Mesendoderm (in vitro differentiated cells): ENCODE measurements at regions not wholly inside any gene's neighbourhood (a gene's known extent, or its start where the extent isn't known, plus 50 kb on each side); places are given as distances from the start of the nearest gene placed in this dataset.
"Not testable (repeated sequence)": the region's sequence is repeated elsewhere in the genome, so short reads cannot be mapped to it uniquely, and the experiment has no call there.

Experiments used
- DNase-seq: peaks from one replicate; pipeline ENCODE4 v3.0.0; 2013
- H2AK5ac ChIP-seq: 2 replicates; pipeline ENCODE4 v1.6.1; 2013; ENCODE audit warnings: low read length, inconsistent platforms
- H2BK120ac ChIP-seq: 2 replicates; pipeline ENCODE4 v1.6.1; 2013; ENCODE audit warnings: low read depth, mild to moderate bottlenecking, low read length, moderate library complexity, mixed read lengths
- H2BK15ac ChIP-seq: replicated peaks from 2 replicates; pipeline ENCODE4 v1.6.1; 2013; ENCODE audit warnings: low read depth, mild to moderate bottlenecking, moderate library complexity
- H2BK5ac ChIP-seq: 2 replicates; pipeline ENCODE4 v1.6.1; 2013; ENCODE audit warnings: low read length, inconsistent platforms
- H3K18ac ChIP-seq: 2 replicates; pipeline ENCODE4 v1.6.1; 2013; ENCODE audit warnings: mild to moderate bottlenecking, low read length, mixed read lengths
- H3K23ac ChIP-seq: one replicate; pipeline ENCODE4 v1.6.1; 2013; ENCODE audit warnings: low read length
- H3K27ac ChIP-seq: 2 replicates; pipeline ENCODE4 v1.5.1; 2013; ENCODE audit warnings: low read depth, mild to moderate bottlenecking, inconsistent platforms, low read length, moderate library complexity
- H3K27me3 ChIP-seq: 2 replicates; pipeline ENCODE4 v1.6.1; 2013; ENCODE audit warnings: low read length, control low read depth, mild to moderate bottlenecking, inconsistent platforms; ENCODE audit not compliant: insufficient read depth, poor library complexity
- H3K36me3 ChIP-seq: 2 replicates; pipeline ENCODE4 v1.6.1; 2013; ENCODE audit warnings: low read length, inconsistent platforms; ENCODE audit not compliant: control insufficient read depth, insufficient read depth
- H3K4ac ChIP-seq: one replicate; pipeline ENCODE4 v1.6.1; 2013; ENCODE audit warnings: low read depth, mild to moderate bottlenecking, low read length, moderate library complexity
- H3K4me1 ChIP-seq: 2 replicates; pipeline ENCODE4 v1.6.1; 2013; ENCODE audit warnings: low read depth, low read length, inconsistent platforms; ENCODE audit not compliant: control insufficient read depth
- H3K4me2 ChIP-seq: 2 replicates; pipeline ENCODE4 v1.6.1; 2013; ENCODE audit warnings: low read length
- H3K4me3 ChIP-seq: 2 replicates; pipeline ENCODE4 v1.5.1; 2013; ENCODE audit warnings: mild to moderate bottlenecking, low read length
- H3K56ac ChIP-seq: one replicate; pipeline ENCODE4 v1.6.1; 2013; ENCODE audit warnings: low read length
- H3K79me1 ChIP-seq: 2 replicates; pipeline ENCODE4 v1.6.1; 2013; ENCODE audit warnings: low read length, inconsistent platforms
- H3K79me2 ChIP-seq: 2 replicates; pipeline ENCODE4 v1.6.1; 2013; ENCODE audit warnings: mild to moderate bottlenecking, low read length; ENCODE audit not compliant: control insufficient read depth, insufficient read depth
- H3K9ac ChIP-seq: 2 replicates; pipeline ENCODE4 v1.6.1; 2013; ENCODE audit warnings: low read length, inconsistent platforms
- H4K5ac ChIP-seq: one replicate; pipeline ENCODE4 v1.6.1; 2013; ENCODE audit warnings: low read length
- H4K8ac ChIP-seq: one replicate; pipeline ENCODE4 v1.6.1; 2013; ENCODE audit warnings: low read depth, mild to moderate bottlenecking, control low read depth, low read length, moderate library complexity
- WGBS: extraction: QIAGEN DNeasy Blood & Tissue Kit; methylation state at CpG from one replicate; pipeline ENCODE4 v1.1.7; 2013; ENCODE audit warnings: low lambda C conversion rate, missing lambda C conversion rate; ENCODE audit not compliant: insufficient coverage; ENCODE audit errors: extremely low coverage; 5-methylcytosine and 5-hydroxymethylcytosine counted together

DNA sequence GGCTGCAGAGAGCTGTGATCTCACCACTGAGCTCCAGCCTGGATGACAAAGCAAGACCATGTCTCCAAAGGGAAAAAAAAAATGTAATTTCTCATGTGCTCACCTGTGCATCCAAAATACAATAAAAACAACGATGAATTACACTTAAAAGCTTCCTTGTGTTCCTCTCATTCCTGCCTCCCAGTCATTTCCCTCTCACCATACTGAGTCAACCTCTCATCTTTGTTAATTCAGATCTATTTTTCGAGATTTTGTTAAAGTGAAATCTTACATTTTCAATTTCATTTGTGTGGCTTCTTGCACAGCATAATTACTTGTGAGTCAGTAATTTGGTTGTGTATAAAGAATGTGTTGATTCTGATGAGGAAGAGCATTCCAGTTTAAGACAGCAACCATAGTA lies 1203.2 kb downstream of the TMEM121 start:
- Histone ChIP-seq H3K23ac (no peak overlapping the region), H3K27ac (no peak overlapping the region), H3K18ac (no peak overlapping the region), H3K79me1 (no peaks in the 10 kb centered on the region), H3K9ac (no peak overlapping the region), H3K4me2 (no peak overlapping the region), H2AK5ac (no peak overlapping the region), H4K8ac (no peak overlapping the region), H3K79me2 (no peaks in the 10 kb centered on the region), H4K5ac (no peak overlapping the region), H3K27me3 (no peaks in the 10 kb centered on the region), H2BK120ac (no peak overlapping the region), H3K4me1 (no peaks in the 10 kb centered on the region), H3K36me3 (no peaks in the 10 kb centered on the region), H3K4me3 (no peak overlapping the region), H3K4ac (no peak overlapping the region), H3K56ac (no peak overlapping the region), H2BK5ac (no peak overlapping the region), H2BK15ac (no peak overlapping the region)
- no peak for DNase-seq
- no CpG with 5 or more reads among the region's 2 CpGs for WGBS

DNA sequence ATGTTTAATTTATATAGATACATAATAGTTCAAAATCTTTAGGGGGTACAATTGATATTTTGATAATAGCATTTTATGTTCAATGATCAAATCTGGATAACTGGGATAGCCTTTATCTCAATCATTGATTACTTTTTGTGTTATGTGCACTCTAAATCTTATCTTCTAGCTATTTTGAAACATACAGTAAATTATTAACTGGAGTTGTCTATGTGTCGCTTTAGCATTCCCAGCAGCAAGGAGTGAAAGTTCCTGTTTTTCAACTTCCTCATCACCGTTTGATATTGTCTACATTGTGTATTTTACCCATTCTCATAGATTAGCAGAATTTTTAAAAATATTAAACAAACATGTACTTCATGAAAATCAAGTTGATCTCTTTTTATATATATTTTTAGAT lies 1207.4 kb downstream of the TMEM121 start:
- Histone ChIP-seq H2BK15ac (no peak overlapping the region), H4K5ac (no peak overlapping the region), H4K8ac (no peak overlapping the region), H2BK120ac (no peak overlapping the region), H2AK5ac (no peak overlapping the region), H3K79me1 (no peaks in the 10 kb centered on the region), H2BK5ac (no peak overlapping the region), H3K4me2 (no peak overlapping the region), H3K4me1 (no peaks in the 10 kb centered on the region), H3K27me3 (no peaks in the 10 kb centered on the region), H3K4me3 (no peak overlapping the region), H3K36me3 (no peaks in the 10 kb centered on the region), H3K23ac (no peak overlapping the region), H3K79me2 (no peaks in the 10 kb centered on the region), H3K18ac (no peak overlapping the region), H3K9ac (no peak overlapping the region), H3K56ac (no peak overlapping the region), H3K4ac (no peak overlapping the region), H3K27ac (no peak overlapping the region)
- no peak for DNase-seq
- WGBS, result no CpG with 5 or more reads among the region's 2 CpGs

DNA sequence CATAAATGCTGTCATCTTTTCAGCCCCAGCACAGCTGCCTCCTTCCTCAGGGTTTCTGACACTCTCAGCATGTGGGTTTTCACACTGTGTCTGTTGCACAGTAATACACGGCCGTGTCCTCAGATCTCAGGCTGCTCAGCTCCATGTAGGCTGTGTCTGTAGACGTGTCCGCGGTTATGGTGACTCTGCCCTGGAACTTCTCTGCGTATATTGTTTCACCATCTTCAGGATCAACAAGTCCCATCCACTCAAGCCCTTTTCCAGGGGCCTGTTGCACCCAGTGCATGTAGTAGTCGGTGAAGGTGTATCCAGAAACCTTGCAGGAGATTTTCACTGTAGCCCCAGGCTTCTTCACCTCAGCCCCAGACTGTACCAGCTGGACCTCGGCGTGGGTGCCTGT lies 1210.6 kb downstream of the TMEM121 start:
- no CpG with 5 or more reads among the region's 9 CpGs for WGBS
- no peak overlapping the region for H2BK15ac ChIP-seq
- H3K4me2 ChIP-seq, result no peak overlapping the region

DNA sequence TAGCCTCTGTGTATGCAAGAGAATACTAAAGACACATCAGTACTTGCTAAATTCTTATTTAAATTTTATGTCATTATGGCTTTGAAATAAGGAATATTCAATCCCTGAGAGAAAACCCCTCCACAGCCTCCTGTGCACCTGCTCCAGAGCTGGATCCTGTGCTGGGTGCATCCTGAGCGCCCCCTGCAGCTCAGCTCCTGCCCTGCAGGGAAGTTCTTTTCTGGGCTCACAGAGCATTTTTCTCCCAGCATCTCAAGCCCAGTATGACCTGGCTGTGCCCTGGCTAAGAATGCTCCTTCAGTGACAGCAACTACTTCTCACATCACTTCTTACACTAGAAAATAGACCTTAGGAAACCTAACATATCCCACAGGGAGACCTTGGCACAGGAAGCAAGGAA lies 1211.7 kb downstream of the TMEM121 start:
- Histone ChIP-seq H4K8ac (no peak overlapping the region), H3K4me3 (no peak overlapping the region), H3K36me3 (no peaks in the 10 kb centered on the region), H3K4me1 (no peaks in the 10 kb centered on the region), H3K18ac (no peak overlapping the region), H3K56ac (no peak overlapping the region), H3K79me1 (no peaks in the 10 kb centered on the region), H2BK15ac (no peak overlapping the region), H2AK5ac (no peak overlapping the region), H3K27me3 (no peaks in the 10 kb centered on the region), H3K23ac (no peak overlapping the region), H3K27ac (no peak overlapping the region), H3K4ac (no peak overlapping the region), H3K9ac (no peak overlapping the region), H2BK120ac (no peak overlapping the region), H2BK5ac (no peak overlapping the region), H3K79me2 (no peaks in the 10 kb centered on the region), H3K4me2 (no peak overlapping the region), H4K5ac (no peak overlapping the region)
- DNase-seq, result no peak
- WGBS, result no CpG with 5 or more reads among the region's 1 CpG

More for the DNA sequence above, 1210.6 kb downstream of the TMEM121 start:
- Histone ChIP-seq H3K27ac (no peak overlapping the region), H2BK5ac (no peak overlapping the region), H3K79me1 (no peaks in the 10 kb centered on the region), H2BK120ac (no peak overlapping the region), H3K4me3 (no peak overlapping the region), H3K79me2 (no peaks in the 10 kb centered on the region), H2AK5ac (no peak overlapping the region), H3K23ac (no peak overlapping the region), H3K36me3 (no peaks in the 10 kb centered on the region), H4K8ac (no peak overlapping the region), H3K4ac (no peak overlapping the region), H3K4me1 (no peaks in the 10 kb centered on the region), H3K56ac (no peak overlapping the region), H3K9ac (no peak overlapping the region), H3K27me3 (no peaks in the 10 kb centered on the region), H3K18ac (no peak overlapping the region), H4K5ac (no peak overlapping the region)
- no peak for DNase-seq

DNA sequence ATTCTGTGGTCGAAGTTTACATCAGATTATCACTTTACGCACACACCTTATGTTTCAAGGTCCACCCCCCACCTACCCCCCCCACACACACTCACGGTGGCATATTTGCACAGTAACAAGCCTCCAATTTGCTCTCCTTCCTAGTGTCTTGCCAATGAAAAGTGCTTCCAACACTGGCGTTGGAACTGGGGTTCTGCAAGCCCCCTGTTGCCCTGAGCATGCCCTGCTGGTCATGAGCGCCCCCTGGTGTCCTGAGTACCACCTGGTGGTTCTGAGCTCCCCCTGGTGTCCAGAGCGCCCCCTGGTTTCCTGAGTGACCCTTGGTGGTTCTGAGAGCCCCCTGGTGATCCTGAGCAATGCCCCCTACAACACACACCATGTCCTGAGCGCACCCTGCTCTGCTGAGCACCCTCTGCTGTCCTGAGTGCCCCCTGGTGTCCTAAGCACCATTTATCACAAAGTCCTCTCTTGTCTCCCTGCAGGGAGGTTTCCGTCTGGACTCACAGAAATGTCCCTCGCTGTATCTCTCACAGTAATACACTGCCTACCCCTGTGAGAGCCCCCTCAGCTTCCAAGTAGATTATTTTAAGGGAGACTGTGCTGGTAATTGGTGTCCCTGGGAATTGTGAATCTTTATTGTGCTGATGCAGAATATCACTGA lies 1212.3 kb downstream of the TMEM121 start:
- DNase-seq, H3K79me1 ChIP-seq: not testable (repeated sequence)
- whole genome bisulfite sequencing, result no CpG with 5 or more reads among the region's 9 CpGs

More for the DNA sequence above, 1212.3 kb downstream of the TMEM121 start:
- not testable (repeated sequence) for H3K79me2 ChIP-seq, H3K56ac ChIP-seq, H3K4me1 ChIP-seq, H3K23ac ChIP-seq, H3K4me2 ChIP-seq, H2AK5ac ChIP-seq, H3K4me3 ChIP-seq, H2BK5ac ChIP-seq, H3K27ac ChIP-seq, H3K27me3 ChIP-seq, H3K36me3 ChIP-seq, H3K18ac ChIP-seq, H2BK120ac ChIP-seq, H3K9ac ChIP-seq, H3K4ac ChIP-seq, H2BK15ac ChIP-seq, H4K5ac ChIP-seq, H4K8ac ChIP-seq
